ENCODE measurements at regions not wholly inside any gene's neighbourhood (a gene's known extent, or its start where the extent isn't known, plus 50 kb on each side); places are given as distances from the start of the nearest gene placed in this dataset.

DNA sequence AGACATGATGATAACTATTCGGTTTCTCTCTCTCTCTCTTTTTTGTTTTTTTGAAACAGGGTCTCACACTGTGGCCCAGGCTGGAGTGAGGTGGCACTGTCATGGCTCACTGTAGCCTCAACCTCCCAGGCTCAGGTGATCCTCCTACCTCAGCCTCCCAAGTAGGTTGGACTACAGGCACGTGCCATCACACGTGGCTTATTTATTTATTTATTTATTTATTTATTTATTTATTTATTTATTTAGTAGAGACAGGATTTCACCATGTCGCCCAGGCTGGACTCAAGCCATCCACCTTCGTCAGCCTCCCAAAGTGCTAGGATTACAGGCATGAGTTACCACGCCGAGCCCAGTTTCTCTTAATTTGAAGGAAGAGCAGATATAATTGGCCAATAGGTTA lies 427.9 kb upstream of the JAG1 start:
- DNase-seq: no peak

DNA sequence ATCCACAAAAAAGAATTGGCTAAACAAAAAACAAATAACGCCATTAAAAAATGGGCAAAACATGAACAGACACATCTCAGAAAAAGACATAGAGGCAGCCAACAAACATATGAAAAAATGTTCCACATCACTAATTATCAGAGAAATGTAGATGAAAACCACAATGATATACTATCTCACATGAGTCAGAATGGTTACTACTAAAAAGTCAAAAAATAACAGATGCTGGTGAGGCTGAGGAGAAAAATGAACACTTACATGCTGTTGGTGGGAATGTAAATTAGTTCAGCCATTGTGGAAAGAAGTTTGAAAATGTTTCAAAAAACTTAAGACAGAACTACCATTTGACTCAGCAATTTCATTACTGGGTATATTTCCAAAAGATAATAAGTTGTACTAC lies 430.1 kb upstream of the JAG1 start:
- DNase-seq: no peak

DNA sequence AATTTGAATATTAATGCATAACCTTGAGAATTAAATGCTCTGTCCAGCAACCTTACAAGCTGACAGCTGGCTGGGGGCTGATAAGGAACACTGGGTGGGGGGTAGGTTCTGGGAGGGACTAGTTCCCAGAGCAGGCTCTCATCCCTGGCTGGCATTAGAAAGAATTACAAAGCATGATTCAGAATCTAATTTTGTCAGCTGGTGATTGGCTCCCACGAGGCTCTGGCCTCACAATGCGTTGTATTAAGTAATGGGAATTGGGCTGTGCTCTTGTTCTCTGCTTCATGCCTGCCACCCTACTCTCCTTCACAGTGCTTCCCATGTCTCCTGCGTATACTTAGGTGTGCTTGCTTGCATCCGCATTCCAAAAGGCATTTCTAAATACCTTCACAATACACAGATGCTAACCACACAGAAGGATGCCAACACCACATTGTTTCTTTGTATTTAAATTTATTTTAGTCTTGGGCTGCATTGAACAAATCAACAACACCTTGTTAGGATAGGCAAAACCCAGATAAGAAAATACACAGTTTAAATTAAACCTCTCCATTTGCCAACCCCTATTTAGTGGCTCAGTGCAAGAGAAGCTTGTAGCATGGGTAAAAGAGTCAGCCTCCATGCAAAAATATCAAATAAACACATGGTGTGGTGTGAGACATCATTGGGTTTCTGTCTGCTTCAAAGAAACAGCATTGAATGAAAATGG lies 434.5 kb upstream of the JAG1 start:
- DNase-seq: no peak

DNA sequence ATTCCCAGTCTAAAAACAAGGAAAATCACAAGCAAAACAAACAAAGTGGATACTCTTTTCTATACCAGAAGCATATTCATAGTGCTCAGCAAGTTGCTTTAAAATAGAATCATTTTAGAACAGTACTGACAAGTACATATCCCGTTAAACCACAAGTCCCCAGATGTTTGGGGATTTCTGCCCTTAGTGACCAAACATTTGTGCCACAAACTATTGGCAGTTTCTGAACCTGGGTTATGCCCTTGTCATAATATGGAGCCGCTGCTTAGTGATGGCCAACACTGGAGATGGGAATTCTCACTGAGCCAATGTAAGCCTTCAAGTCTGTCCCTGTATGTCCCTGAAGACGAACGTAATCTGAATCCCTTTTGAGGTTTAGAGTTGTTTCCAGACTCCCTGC lies 436.7 kb upstream of the JAG1 start:
- DNase-seq: no peak

DNA sequence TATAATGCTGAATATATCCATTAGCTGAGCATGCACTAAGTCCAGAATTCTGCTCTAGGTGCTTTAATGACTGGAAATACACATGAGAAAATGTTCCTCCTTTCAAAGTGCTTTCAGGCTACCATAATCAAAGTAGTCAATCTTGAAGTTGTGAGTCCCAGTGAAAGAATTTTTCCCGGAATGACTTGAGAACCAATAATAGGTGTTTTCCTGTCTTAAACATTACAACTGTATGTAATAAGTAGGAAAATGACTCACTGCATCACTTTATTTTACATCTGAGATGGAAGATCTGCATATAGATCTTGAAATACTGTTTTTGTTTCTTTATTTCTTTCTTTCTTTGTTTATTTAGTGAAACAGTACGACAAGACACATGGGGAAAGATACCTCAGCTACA lies 437.4 kb upstream of the JAG1 start:
- no peak for DNase-seq

DNA sequence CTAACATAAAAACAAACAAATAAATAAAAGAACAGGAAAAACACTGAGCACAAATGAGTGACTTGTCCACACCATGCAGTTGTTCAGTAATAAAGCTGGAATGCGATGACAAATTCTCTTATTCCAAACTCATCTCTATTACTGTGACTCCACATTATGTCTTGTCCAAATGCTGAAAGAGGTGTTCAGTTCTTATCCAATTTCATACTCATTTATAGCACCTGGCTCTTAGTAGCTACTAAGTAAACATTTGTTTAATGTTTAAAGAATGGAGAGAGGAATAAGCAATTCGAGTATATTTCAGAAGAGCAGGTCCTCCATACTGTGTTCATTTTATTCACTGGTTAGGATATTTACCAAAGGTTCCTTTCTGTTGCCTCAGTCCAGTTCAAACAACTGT lies 439.0 kb upstream of the JAG1 start:
- no peak for DNase-seq

DNA sequence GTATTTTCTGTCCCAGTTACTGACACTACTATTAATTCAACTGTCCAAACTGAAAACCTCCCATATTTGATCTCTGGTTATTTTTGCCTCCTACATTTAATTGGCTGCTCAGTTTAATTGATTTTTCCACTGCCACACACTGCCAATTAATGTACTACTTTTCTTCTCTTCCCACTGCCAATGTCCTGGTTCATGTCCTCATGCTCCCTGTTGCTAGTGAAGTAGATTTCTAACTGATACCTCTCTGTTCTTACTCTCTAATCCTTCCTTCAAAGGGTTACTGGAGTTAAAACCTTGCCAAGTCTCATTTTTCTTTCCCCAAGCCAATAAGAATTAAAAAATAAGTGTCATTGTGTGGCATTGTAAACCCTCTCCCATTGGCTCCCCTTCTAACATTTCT lies 440.6 kb upstream of the JAG1 start:
- DNase-seq: no peak

DNA sequence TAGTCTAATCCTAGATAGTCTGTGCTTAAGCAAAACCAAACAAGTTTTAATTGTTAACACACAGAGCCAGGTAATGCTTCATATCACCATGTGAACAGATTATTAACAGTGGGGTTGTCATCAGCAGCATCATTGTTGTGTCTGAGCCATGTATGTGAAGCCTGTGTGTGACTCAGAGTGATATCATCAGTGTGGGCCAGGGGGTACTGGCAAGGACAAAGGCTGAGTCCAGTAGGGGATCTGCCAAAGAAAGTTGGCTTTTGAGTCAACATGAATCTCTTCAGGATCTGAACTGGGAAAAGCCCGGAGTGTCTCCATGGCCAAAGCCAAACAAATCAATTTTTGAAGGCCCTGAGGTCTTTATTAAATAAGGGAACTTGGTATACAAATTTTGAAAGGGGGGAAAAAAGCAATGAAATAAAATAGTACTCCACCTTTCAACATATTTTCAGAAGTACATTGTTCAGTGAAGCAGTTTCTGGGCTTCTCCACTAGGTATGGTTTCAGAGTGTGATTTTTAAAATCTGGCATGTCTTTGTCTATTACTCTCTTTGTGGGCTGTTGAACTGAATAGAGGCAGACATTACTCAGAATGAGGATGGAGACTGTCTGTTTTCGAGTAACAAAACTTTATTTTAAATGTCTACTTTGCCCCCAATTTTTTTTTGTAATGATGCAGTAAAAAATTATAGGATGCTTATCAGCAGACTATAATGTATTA lies 444.2 kb upstream of the JAG1 start:
- DNase-seq: no peak

DNA sequence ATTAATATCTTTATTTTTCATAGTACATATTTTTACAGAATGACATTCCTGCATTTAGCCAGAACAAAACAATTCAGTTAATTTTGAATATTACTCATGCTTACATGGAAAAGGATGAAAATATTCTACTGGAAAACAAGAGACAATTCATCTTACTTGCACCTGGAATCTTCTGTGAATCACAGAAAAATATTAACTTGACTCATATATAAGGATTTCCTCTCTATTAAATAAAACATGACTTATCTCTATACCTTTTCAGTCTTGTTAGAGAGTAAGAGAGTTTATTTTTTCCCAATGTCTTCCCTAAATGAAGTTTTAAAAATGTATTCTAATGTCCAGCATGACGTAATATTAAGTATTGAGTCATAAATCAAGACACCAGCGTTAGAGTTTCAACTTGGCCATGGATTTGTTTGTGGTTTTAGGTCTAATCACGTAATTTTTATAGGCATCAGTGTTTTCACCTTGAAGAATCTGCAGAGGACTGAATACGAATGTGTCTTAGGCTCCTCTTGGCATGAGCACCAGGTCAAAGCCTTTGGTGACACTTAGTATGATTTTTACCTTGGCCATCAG lies 445.1 kb upstream of the JAG1 start:
- no peak for DNase-seq

DNA sequence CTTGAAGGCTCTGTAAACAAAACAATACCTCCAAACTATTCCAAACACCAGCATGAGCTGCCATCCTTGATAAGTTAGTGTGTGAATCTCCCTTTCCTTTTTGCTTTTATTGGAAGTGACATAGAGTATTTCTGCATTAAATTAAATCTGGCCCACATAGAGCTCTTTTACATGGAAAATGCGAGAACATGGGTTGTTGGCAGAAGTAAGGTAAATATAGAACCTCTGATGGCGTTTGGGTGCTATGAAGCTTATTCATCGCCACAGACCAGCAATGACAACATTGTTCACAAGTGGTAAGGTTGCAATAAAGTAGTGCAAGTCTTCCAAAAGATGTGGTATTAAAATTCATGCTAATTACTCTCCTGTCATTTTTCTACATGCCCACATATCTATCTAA lies 445.8 kb upstream of the JAG1 start:
- DNase-seq: no peak

DNA sequence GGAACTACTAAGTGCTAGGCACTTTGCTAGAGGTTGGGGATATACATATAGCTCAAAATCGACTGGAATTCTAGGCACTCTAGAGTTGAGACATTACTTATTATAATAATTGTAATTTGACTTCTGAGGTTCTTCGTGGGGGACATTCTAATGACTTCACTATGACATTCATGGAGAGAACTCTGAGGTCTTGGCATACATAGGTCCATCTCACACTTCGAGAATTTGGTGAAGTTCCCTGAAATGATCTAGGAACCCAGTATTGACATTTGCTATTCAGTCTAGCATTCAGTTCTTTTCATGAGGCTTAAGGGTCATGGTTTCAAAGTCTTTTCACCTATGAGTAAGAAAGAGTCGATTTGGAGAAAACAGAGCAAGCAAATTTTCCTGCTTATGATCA lies 446.6 kb upstream of the JAG1 start:
- no peak for DNase-seq

DNA sequence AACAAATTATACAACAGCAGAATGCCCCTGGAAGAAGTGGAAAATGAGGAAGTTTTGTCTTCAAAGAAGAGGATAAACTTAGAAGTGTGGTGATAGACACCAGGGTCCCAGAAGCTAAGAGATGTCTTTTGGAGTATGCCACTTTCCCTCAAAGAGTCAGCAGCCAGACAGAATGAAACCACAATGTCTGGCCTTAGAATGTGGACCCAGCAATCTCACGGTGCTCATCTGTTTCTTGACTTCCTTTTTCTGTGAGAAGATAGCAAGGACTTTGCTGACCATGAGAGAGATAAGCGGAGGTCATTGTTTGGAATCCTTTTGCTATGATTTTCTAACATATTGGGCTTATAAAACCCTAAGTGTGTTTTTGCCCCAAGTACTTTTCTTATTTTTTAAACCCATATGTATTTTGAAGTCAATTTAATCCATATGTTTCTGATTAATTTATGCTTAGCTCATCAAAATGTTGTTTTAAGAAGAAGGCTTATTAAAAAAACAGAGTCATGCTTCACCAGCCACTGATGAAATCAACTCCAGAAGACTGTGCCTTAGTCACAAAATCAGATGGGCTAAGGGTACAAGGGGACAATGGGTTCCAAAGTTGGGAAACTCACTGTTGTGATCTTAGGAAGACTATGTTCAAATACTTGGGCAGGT lies 451.2 kb upstream of the JAG1 start:
- DNase-seq: no peak

DNA sequence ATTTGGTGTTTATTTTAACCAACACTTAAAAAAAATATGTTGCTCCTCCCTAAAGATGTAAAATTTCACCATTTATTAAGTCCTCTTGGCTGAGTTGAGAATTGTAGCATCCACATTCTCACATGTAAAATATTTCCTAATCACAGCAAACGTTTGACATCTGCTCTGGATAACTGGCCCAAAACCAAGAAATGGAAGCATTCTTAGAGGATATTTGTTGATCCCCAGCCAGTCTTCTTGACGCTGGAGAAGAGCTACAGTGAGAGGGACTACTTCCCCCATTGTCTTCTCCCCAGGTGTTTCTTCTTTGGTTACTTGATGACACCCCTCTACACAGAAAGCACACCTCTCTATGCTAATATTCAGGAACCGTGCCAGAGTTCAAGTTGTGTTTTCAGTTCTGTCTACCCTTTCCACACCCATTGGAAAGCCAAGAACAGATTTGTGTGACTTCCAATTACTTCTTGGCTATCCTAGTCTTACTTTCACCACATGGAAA lies 454.5 kb upstream of the JAG1 start:
- DNase-seq: no peak

DNA sequence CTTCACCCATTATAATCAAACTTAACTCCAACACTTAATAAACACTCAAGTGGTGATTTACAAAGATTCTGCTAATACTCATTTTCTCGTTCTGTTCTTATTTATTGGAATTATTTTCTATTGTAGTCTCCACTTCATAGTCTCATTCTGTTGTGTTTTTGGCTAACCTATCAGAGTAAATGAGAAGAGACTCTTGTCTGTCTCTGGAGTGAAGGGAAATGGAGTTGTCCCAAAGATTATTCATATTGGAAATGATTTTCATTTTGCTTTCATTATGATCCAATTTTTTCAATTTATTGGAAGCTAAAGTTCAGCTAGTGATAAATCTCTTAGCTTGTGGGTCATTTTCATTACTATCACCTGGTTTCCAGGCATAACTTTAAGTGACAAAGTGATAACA lies 454.9 kb upstream of the JAG1 start:
- DNase-seq: no peak

DNA sequence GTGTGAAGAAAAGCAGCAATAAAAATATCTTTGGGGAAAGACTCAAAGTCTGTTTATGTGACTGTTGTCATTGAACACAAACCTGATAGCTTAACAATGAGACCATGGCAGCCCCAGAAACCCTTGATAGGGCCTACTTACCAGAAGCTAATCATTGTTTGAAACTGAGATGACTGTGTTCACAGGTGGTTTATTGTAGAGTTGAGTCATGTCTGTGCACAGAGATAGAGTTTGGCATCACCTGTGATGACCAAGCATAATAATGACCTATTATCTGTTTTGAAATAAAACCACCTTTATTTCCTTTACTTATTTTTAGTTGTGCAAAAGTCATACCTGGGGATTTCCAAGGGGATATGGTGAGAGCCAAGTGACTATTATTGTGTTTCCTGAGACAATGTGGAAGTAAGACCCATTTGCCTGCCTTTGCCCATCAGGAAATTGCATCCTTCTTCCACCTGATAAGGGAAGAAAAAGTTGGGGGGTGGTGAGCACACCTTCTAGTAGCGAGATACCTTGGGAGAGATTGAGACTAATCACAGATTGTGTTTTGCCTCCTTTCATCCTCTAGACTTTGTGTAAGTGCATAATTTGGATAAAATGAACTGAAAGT lies 456.9 kb upstream of the JAG1 start:
- no peak for DNase-seq

DNA sequence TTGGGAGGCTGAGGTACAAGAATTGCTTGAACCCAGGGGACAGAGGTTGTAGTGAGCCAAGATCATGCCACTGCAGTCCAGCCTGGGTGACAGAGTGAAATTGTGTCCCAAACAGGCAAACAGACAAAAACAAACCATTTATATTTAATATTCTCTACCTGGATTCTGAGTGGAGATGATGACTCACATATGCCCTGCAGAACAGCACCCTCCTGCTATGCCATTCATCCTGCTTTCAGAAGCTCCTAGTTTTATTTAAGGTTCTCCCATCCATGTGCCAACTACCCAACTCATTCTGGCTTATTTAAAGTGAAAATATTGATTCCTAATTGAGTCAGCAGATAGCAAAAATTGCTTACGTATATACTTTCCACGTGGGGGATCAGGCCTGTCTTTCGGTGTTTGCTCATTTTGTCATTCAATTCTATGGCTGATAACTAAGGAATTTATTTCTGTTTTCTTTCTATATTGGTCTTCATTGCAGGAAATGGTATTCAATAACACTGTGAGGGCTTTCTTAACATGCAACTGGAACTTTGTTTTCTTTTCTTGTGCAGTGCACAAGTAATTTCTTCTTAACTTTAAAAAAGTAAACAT lies 459.1 kb upstream of the JAG1 start:
- DNase-seq: no peak

DNA sequence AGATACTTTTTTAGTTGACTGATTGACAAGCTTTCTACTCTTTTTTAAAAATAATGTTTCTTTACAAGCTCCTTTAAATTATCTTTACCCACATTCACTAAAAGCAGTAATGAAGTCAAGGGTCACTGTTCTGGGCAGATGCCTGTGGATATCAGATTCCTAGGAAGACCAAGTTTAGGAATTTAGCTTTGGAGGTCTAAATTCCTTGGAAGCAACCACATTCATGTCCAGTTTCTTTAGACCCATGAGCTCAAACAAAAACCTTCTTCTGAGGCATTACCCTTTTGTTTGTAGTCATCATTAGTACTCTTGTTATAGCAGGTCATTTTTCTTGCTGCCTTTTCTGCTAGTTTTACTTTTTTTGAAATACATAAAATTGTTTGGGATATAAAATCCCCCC lies 462.9 kb upstream of the JAG1 start:
- no peak for DNase-seq

DNA sequence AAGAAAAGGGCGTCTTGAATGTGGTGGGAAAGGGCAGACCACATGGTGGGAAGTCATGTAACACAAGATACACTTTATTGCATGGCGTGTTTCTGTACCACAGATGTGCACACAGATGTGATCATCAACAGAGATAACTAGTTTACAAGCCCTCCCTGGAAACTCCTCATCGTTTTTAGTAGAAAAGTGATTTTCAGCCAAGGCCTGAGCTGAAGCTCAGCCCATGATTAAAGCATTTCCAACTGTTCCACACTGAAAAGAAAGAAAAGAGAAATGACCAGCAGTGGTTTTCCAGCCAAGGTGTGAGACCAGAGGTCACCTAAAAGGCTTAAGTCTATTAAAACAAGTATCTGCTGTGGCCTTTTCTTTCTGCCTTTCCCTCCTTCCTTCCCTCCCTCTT lies 463.9 kb upstream of the JAG1 start:
- no peak for DNase-seq

DNA sequence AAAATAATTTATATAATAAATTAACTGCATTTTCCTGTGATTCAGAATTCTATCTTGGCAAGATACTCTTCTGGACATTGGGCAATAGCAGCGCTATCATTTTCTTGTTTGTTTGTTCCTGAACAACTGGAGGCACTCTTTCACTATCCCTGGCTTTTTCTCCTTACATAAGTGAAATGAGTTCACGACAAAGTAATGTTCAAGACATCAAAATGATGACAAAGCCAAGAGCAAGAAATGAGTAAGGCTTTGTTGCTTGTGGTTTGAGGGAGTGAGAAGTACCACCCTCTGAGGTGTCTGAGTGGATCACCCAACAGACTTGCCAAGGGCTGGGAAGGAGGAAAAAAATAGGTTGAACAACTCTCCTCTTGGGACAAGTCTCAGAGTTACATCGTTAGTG lies 466.6 kb upstream of the JAG1 start:
- DNase-seq: no peak

DNA sequence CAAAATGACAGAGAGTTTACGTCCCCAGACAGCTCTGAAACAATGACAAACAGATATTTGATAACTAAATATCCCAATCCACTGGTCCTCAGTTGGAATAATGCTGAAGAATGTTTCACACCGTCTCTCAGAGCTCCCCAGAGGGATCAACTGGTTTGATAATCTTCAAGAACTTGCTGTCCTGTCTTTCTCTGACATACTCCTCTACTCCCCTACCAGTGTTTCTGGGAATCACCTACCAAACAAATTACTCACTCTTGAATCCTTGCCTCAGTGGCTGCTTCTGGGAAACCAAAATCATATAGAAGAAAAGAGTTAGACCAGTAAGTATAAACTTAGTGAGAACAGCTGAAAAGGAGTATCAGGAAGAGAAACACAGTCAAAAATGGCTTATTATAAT lies 469.7 kb upstream of the JAG1 start:
- DNase-seq: no peak

DNA sequence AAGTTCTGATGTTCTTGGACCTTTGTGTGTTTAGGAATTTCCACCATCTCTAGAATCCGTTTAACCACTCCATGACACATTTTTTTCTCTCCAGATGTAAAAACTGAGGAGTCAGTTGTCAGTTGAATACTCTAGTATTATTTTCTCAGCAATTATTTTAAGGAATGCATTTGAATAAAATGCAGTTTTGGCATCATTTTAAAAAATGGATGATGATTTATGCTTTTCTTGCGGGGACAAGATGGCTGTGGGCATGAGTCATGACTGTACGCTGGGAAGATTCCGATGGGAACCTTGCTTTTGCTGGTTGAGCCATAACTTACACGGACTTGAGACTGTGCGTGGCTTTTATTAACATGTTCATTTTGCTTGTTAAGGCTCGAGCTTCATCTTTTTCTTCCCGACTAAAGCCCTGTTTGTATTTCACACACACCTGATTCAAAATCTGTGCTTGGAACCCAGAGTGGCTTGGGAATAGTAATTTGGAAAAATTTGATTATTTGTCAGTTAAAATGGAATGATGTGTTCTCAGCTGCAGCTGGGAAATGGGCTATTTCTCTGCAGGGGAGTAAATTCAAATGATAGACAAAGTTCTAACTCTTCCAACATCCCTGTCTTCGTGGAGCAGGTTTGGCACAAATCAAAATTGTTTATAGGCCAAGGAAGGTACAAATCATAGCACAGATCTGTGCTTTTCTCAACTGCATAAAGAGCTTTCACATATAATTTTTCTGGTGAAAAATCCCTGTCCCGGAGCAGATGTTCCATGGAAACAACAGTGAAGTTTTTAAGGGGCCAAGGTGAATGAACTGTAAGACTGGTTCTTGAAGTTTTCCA lies 470.5 kb upstream of the JAG1 start:
- DNase-seq: no peak

DNA sequence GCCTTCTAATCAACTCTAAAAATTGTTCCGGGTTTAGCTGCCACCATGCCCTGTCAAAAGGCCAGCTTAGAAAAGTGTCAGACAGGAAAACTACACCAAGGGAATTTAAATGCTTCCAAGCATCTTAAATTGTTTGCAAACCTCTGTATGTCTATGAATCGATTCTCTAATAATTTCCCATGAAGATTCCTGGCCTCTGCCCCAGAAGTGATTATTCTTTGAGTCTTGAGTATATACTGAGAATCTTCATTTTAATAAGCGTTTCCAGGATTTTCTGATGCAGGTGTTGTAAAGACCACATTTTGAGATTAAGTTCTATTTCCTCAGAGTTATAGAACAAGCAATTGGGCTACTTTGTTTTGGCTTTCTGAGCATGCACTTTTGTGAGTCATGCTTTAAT lies 471.8 kb upstream of the JAG1 start:
- DNase-seq: no peak
